AG09309 (cell line): ENCODE measurements at regions not wholly inside any gene's neighbourhood (a gene's known extent, or its start where the extent isn't known, plus 50 kb on each side); places are given as distances from the start of the nearest gene placed in this dataset.

Experiments
- DNase-seq: peaks from one replicate; pipeline ENCODE4 v3.0.0-alpha.2; 2010; ENCODE audit warnings: low read depth
- H3K4me3 ChIP-seq: 2 replicates; pipeline ENCODE4 v1.5.1; 2011; ENCODE audit warnings: mild to moderate bottlenecking, low read depth, low read length, moderate library complexity; ENCODE audit not compliant: control insufficient read depth
- CTCF ChIP-seq: IDR thresholded peaks from 2 replicates; pipeline ENCODE4 v1.5.1; 2011; ENCODE audit warnings: mild to moderate bottlenecking, low read depth, low read length, inconsistent platforms; ENCODE audit not compliant: insufficient read depth, control insufficient read depth; ENCODE audit errors: missing control alignments

- no peak for DNase-seq
- no peak overlapping the region for H3K4me3 ChIP-seq
- TF ChIP-seq CTCF = peak; percentile 8
These were observed 506.9 kb upstream of the PCDH10 start for GRCh38 chr4:132642016-132642817.

- no peak for DNase-seq
- no peak for TF ChIP-seq CTCF
- no peak overlapping the region for H3K4me3 ChIP-seq
These were observed 502.9 kb upstream of the PCDH10 start for GRCh38 chr4:132646186-132646585.

GRCh38 chr4:132651196-132651595 lies 497.9 kb upstream of the PCDH10 start:
- no peak for TF ChIP-seq CTCF
- DNase-seq = no peak
- H3K4me3 ChIP-seq = no peak overlapping the region

- DNase-seq = no peak
- no peak overlapping the region for H3K4me3 ChIP-seq
- no peak for TF ChIP-seq CTCF
These were observed 488.9 kb upstream of the PCDH10 start for GRCh38 chr4:132660181-132660580.

- no peak overlapping the region for H3K4me3 ChIP-seq
- no peak for DNase-seq
- TF ChIP-seq CTCF = no peak
These were observed 486.6 kb upstream of the PCDH10 start for GRCh38 chr4:132662456-132662855.

- no peak for DNase-seq
- no peak overlapping the region for H3K4me3 ChIP-seq
- TF ChIP-seq CTCF = no peak
These were observed 479.3 kb upstream of the PCDH10 start for GRCh38 chr4:132669786-132670185.

GRCh38 chr4:132670557-132670956 lies 478.5 kb upstream of the PCDH10 start:
- no peak for DNase-seq
- H3K4me3 ChIP-seq = no peak overlapping the region
- no peak for TF ChIP-seq CTCF
